HG03095 (cell line): ENCODE measurements at regions not wholly inside any gene's neighbourhood (a gene's known extent, or its start where the extent isn't known, plus 50 kb on each side); places are given as distances from the start of the nearest gene placed in this dataset.
"Not testable (repeated sequence)": the region's sequence is repeated elsewhere in the genome, so short reads cannot be mapped to it uniquely, and the experiment has no call there.

Source experiments
- ATAC-seq: cut with Tn5 transposase; IDR thresholded peaks from one replicate; pipeline ENCODE4 v1.9.1; 2021; ENCODE audit warnings: moderate library complexity; ENCODE audit not compliant: unreplicated experiment

GRCh38 chr2:186348200-186348599 is 137.9 kb upstream of the ZC3H15 start:
- ATAC-seq: no peak

GRCh38 chr2:186349508-186349907 is 136.6 kb upstream of the ZC3H15 start:
- no peak for ATAC-seq

GRCh38 chr2:186354160-186354559 is 131.9 kb upstream of the ZC3H15 start:
- not testable (repeated sequence) for ATAC-seq

GRCh38 chr2:186365406-186365805 is 120.7 kb upstream of the ZC3H15 start:
- no peak for ATAC-seq

DNA sequence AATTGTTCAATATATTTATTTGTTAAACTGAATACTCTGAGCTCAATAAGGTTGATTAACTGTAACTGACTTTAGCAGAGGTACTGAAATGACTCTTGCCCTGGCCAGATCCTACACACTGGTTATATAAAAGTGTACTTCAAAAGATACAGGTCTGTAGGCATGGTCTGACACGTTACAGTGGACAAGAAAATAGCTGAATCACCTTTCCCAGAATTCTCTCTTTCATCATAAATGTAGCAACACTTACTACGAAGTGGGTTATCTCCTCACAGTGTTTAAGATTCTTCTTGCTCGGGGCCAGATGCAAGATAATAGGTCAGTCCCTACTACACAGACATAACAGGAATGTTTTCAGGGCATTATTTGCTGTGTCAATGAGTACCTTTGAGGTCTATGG is 107.0 kb upstream of the ZC3H15 start:
- ATAC-seq: no peak

DNA sequence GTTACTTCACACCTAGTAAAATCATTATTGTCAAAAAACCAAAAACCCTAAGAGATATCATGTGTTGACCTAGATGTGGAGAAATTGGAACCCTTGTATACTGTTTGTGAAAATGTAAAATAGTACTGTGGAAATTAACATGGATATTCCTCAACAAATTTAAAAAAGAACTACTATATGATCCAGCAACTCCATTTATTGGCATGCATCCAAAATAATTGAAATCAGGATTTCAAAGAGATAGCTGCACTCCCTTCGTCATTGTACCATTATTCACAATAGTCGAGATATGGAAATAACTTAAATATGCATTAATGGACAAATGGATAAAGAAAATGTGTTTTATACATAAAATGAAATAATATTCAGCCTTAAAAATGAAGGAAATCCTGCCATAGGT is 105.3 kb upstream of the ZC3H15 start:
- ATAC-seq: no peak

GRCh38 chr2:186381573-186381972 is 104.5 kb upstream of the ZC3H15 start:
- ATAC-seq: no peak

GRCh38 chr2:186382932-186383331 is 103.1 kb upstream of the ZC3H15 start:
- ATAC-seq: no peak

- ATAC-seq: no peak
These were observed 101.8 kb upstream of the ZC3H15 start for GRCh38 chr2:186384226-186384625.

DNA sequence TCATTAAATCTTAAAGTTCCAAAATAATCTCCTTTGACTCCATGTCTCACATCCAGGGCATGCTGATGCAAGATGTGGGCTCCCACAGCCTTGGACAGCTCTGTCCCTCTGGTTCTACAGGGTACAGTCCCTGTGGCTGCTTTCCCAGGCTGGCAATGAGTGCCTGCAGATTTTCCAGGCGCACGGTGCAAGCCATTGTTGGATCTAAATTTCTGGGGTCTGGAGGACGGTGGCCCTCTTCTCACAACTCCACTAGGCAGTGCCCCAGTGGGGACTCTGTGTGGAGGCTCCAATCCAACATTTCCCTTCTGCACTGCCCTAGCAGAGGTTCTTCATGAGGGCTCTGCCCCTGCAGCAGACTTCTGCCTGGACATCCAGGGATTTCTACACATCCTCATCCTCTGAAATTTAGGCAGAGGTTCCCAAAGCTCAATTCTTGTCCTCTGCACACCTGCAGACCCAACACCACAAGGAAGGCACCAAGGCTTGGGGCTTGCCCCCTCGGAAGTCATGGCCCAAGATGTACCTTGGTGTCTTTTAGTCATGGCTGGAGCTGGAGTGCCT is 100.3 kb upstream of the ZC3H15 start:
- ATAC-seq: not testable (repeated sequence)

DNA sequence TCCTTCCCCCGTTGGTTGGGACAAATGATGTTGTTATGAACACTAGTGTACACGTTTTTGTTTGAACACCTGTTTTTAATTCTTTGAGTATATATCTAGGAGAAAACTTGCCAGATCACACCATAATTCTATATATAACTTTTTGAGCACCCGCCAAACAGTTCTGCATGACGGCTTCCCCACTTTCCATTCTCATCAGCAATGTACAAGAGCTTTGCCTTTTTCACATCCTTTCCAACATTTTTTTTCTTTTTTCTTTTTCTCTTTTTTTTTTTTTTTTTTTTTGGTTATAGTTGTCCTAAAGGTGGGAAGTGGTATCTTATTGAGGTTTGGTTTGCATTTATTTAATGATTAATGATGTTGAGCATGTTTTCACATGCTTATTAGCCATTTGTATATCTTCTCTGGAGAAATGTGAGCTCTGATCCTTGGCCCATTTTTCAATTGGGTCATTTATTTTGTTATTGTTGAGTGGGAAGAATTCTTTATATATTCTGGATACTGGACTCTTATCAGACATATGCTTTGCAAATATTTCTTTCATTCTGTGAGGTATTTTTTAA is 86.9 kb upstream of the ZC3H15 start:
- peak; percentile 94 for ATAC-seq

DNA sequence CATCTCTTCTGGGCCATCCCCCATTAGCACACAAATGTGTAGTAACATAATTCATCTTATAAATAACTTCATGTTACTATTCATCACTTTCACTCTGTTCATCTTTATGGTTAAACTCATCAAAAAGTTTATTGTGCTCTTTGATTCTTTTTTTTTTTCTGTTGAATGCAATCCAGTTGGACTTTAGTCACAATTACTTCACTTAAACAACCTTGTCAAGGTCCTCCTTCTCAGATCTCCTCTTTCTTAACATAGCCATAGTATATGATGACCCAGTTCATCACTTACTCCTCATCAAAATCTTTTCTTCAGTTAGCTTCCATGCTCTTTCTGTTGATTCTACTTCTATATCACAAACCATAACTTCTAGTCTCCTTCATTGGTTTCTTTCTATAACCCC is 80.2 kb upstream of the ZC3H15 start:
- ATAC-seq: no peak

- ATAC-seq: no peak
These were observed 78.4 kb upstream of the ZC3H15 start for GRCh38 chr2:186407611-186408010.

DNA sequence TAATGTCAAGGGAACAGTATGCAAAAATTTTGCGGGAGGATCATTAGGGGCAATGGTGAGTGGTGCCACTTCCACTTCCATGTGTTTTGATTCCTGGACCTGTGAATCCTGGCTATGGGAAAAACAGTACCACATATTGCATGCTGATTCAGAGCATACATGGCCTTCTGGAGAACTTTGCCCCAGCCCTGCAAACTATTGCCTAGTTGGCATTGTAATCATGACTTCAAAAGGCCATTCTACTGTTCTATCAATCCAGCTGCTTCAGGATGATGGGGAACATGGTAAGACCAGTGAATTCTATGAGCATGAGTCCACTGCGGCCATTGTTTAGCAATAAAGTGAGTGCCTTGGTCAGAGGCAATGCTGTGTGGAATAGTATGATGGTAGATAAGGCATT is 75.3 kb upstream of the ZC3H15 start:
- no peak for ATAC-seq

DNA sequence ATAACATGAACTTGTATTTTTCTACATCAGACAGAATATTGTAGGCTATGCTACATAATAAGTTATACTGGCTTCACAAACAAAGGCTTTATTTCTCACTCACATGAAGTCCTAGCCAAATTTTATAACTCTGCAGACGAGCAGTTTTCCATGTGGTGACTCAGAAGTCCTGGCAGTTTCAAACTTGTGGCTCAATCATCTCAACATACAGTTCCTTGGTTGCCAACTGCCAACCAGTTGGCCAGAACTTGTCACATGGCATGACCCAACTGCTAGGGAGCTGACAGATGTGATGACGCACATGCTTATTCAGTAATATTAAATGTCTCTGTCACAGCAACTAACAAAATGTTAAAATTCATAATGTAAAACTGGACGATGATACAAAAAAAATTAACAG is 63.8 kb upstream of the ZC3H15 start:
- no peak for ATAC-seq

- no peak for ATAC-seq
These were observed 62.6 kb upstream of the ZC3H15 start for GRCh38 chr2:186423481-186423880.

GRCh38 chr2:186424265-186424664 is 61.8 kb upstream of the ZC3H15 start:
- ATAC-seq: no peak

DNA sequence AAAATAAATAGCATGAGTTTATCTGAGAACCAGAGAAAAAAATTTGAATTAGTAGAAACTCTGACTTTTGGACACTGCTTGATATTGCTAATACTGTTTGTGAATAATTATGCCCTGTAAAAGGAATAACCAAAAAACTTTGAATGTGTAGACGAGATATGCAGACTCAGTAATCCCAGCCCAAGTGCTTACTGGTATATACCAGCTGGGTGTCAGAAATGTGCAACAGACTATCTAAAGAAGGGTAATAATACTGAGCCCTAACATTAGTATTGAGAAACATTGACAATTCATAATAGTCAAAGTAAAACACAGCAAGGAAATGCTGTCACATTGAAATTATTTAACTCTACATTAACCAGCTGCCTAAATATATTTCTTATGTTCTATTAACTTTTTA is 60.5 kb upstream of the ZC3H15 start:
- ATAC-seq: no peak

DNA sequence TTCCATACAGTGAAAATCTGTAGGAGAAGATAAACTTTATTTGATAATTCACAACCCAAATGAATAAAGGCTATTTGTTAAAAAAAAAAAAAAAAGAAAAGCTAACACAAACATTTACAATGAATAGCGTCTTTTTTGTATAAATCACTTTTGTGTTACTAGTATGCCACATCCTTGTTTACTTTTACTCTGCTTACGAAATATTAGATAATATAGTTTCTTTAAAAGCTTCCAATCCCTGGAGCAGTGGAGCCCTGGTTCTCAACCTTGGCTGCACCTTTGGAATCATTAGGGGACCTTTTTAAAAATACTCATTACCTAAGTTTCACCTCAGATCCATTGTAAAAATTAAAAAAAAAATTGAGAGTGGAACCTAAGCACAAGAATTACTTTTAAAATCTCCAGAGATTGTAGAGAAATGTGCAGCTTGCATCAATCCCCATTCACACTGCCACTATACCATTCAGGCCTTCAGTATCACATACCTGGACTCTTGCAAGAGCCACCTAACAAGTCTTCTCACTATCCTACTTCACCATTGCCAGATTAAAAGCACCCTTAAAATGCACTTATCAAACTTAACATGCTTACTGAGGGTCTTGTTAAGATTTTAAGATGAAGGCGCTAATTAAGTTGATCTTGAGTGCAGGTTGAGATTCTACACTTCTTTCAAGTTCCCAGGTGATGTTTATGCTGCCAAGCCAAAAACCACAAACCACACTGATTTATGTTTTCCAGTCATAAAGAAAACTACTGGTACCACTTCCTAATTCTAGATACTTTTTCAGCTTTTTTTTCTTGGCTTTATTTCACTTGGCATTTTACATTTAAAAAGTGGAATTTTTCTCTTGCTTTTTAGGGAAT is 59.7 kb upstream of the ZC3H15 start:
- ATAC-seq: peak; percentile 91

GRCh38 chr2:186427017-186427350 is 59.1 kb upstream of the ZC3H15 start:
- ATAC-seq: peak; percentile 27

- ATAC-seq: no peak
These were observed 58.1 kb upstream of the ZC3H15 start for GRCh38 chr2:186427970-186428369.

GRCh38 chr2:186429104-186429503 is 57.0 kb upstream of the ZC3H15 start:
- no peak for ATAC-seq
